ENCODE measurements at regions not wholly inside any gene's neighbourhood (a gene's known extent, or its start where the extent isn't known, plus 50 kb on each side); places are given as distances from the start of the nearest gene placed in this dataset.

DNA sequence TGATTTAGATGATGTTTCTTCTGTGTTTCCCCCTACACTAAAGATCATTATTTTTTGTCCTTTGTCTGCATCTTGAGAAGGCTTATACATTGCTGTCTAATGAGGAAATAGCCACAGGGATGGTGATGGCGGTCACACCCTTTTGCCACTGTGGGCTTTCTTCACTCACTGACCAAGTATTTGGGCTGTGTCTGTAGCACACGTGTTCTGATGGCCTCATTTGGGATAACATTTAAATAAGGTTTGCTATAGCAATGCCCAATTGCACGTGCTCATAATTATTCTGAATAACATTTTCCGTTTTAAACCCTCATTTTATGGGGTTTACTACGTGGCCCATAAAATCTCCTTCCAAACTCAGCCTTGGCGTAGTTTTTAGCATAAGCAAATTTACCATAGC lies 230.3 kb upstream of the PRICKLE1 start:
- no peak for TF ChIP-seq TAF1 (conservative IDR thresholded peaks at IDR 0.05)
- TF ChIP-seq, protein P1, sequence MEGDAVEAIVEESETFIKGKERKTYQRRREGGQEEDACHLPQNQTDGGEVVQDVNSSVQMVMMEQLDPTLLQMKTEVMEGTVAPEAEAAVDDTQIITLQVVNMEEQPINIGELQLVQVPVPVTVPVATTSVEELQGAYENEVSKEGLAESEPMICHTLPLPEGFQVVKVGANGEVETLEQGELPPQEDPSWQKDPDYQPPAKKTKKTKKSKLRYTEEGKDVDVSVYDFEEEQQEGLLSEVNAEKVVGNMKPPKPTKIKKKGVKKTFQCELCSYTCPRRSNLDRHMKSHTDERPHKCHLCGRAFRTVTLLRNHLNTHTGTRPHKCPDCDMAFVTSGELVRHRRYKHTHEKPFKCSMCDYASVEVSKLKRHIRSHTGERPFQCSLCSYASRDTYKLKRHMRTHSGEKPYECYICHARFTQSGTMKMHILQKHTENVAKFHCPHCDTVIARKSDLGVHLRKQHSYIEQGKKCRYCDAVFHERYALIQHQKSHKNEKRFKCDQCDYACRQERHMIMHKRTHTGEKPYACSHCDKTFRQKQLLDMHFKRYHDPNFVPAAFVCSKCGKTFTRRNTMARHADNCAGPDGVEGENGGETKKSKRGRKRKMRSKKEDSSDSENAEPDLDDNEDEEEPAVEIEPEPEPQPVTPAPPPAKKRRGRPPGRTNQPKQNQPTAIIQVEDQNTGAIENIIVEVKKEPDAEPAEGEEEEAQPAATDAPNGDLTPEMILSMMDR (IDR thresholded peaks at IDR 0.05; ENCODE audit: low read depth, low read length, missing input control): no peak
- TF ChIP-seq, protein P2, sequence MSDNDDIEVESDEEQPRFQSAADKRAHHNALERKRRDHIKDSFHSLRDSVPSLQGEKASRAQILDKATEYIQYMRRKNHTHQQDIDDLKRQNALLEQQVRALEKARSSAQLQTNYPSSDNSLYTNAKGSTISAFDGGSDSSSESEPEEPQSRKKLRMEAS (IDR thresholded peaks at IDR 0.05): no peak

Measured in liver (tissue), 3 donors.